Activated CD4-positive, alpha-beta T cell treated with anti-CD3 and anti-CD28 coated beads, Interleukin-2, amount 10 ng/mL, durations not matched to agents 24 days and 14 days (primary cell): ENCODE measurements at regions not wholly inside any gene's neighbourhood (a gene's known extent, or its start where the extent isn't known, plus 50 kb on each side); places are given as distances from the start of the nearest gene placed in this dataset.
"Not testable (repeated sequence)": the region's sequence is repeated elsewhere in the genome, so short reads cannot be mapped to it uniquely, and the experiment has no call there.

Source experiments
- DNase-seq: peaks from one replicate; pipeline ENCODE4 v3.0.0; 2022
- H3K27ac Mint-ChIP-seq: one replicate; pipeline ENCODE4 v1.8.0; 2022; ENCODE audit warnings: mild to moderate bottlenecking, mixed read lengths
- H3K27me3 Mint-ChIP-seq: one replicate; pipeline ENCODE4 v1.8.0; 2022; ENCODE audit warnings: mixed read lengths
- H3K36me3 Mint-ChIP-seq: one replicate; pipeline ENCODE4 v1.8.0; 2022; ENCODE audit warnings: low read depth, mild to moderate bottlenecking, mixed read lengths
- H3K4me1 Mint-ChIP-seq: one replicate; pipeline ENCODE4 v1.8.0; 2021; ENCODE audit warnings: mixed read lengths
- H3K4me3 Mint-ChIP-seq: one replicate; pipeline ENCODE4 v1.8.0; 2022; ENCODE audit warnings: mild to moderate bottlenecking, moderate library complexity, mixed read lengths
- H3K9me3 Mint-ChIP-seq: one replicate; pipeline ENCODE4 v1.8.0; 2021; ENCODE audit warnings: mixed read lengths
- intact Hi-C: fragments of 100-400 bp; cut with micrococcal nuclease; formaldehyde crosslinking; loops from one replicate; pipeline ENCODE4 v1.15.1; 2023

DNA sequence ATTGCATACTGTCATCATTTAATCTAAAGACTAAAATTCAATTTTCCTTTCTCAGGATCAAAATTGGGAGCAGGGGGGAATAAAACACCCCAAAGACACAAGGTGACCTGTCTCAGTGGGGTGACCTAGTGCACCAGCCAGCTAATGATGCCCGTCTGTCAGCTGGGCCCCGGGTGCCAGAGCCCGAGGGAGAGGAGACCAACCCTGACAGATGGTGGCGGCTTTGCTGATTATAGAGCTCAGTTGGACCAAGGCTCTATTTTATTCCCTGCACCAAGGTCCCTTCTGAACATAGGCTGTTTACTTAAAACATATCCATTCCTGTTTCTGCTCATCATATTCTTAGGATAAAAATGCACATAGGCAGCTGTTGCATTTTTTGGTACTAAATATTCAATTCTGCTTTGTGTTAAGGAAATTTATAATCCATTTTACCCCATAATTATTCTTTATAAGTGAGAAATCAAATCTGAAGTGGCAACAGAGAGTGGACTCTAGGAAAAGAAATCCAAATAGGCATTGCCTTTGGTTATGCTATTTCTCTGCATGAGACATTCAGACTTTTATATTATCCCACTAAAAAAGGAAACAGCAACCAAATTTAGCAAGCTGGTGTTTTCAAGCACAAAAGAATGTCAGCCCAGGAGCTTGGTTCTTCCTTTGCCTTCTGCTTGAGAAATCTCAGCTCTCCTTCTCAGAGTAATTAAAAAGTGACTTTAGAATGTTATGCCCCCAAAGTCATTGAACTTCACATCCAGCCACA, 96.8 kb upstream of the IFNG-AS1 start:
- Mint-ChIP-seq H3K9me3 (peaks cover 4% of the 10 kb centered on the region), H3K4me3 (no peak overlapping the region), H3K27ac (no peak overlapping the region), H3K27me3 (peaks cover 3% of the 10 kb centered on the region), H3K4me1 (peaks cover 2% of the 10 kb centered on the region), H3K36me3 (no peaks in the 10 kb centered on the region)
- DNase-seq = no peak
- intact Hi-C loops = no loop called here

DNA sequence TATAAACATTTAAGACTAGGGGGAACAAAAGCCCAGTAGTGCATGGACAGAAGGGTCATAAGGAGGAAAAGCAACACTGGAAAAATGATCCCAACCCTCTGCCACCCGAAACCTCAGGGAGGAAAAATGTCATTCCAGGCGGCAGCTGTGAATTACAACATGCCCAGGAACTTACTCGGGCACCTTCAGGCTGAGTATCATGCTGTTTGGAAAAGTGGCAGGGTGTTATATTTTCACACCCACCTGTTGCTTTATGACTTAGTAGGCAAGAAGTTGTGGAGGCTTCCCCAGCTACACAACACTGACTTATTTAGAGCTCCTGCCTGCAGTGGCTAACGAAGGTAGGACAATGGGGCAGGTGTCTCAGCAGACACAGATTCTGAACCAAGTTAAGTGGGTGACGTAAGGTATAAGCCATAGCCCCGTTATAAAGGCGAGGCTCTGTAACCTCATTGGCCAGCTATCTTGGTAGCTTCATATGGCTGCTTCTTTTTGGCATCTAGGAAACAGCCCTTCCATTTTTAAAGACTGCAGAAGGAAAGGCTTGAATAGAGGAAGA, 96.1 kb upstream of the IFNG-AS1 start:
- H3K36me3 Mint-ChIP-seq = no peaks in the 10 kb centered on the region
- H3K9me3 Mint-ChIP-seq = peaks cover 7% of the 10 kb centered on the region
- DNase-seq = no peak
- peaks cover 3% of the 10 kb centered on the region for H3K27me3 Mint-ChIP-seq
- no peak overlapping the region for H3K4me3 Mint-ChIP-seq
- H3K4me1 Mint-ChIP-seq = peaks cover 2% of the 10 kb centered on the region
- intact Hi-C loops = no loop called here
- H3K27ac Mint-ChIP-seq = no peak overlapping the region

DNA sequence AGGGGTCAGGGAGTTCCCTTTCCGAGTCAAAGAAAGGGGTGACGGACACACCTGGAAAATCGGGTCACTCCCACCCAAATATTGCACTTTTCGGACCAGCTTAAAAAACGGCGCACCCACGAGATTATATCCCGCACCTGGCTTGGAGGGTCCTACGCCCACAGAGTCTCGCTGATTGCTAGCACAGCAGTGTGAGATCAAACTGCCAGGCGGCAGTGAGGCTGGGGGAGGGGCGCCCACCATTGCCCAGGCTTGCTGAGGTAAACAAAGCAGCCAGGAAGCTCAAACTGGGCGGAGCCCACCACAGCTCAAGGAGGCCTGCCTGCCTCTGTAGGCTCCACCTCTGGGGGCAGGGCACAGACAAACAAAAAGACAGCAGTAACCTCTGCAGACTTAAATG, 88.8 kb upstream of the IFNG-AS1 start:
- H3K9me3 Mint-ChIP-seq, H3K27me3 Mint-ChIP-seq, intact Hi-C loops, H3K4me1 Mint-ChIP-seq, H3K36me3 Mint-ChIP-seq, H3K27ac Mint-ChIP-seq, H3K4me3 Mint-ChIP-seq: not testable (repeated sequence)
- peak; percentile 55 for DNase-seq

DNA sequence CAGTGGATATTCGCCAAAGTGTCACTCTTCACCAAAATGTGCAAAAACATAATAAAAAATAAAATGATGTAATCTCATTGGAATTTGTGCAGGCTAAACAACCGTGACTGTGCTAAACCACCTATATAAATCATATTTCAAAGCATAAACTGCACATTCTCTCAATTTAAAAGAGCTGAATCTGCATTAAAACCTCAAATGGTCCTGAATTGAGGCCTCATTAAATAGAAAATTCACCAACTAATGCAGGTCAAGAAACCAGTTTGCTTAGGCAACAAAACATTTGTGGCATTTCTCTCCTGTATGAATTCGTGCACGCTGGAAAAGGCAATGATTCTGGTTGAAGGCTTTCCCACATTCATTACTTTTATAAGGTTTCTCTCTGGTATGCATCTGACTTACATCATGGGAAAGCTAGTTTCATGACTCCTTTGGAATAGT, 80.1 kb upstream of the IFNG-AS1 start:
- H3K27me3 Mint-ChIP-seq = peaks cover 9% of the 10 kb centered on the region

DNA sequence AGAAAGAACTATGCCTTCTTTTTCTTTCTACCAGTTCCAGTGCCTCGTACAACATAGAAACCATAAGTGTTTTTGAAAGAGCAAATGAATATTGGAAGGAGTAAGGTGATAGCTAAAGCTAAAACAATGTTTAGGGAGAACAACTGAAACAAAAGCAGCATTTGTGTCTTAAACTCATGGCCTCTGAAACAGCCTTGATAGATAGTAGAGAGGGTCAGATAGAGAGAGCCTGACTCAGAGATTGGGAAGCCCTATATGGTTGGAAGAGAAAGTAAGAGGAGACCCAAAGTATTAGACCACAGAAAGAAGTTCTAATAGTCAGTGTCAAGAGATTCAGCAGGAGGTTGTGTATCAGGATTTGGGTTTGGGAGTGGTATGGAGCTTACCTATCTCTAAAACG, 79.6 kb upstream of the IFNG-AS1 start:
- no peaks in the 10 kb centered on the region for H3K4me1 Mint-ChIP-seq
- H3K27ac Mint-ChIP-seq = no peak overlapping the region
- no peaks in the 10 kb centered on the region for H3K36me3 Mint-ChIP-seq
- peaks cover 13% of the 10 kb centered on the region for H3K27me3 Mint-ChIP-seq
- DNase-seq = no peak
- H3K9me3 Mint-ChIP-seq = peaks cover 3% of the 10 kb centered on the region
- H3K4me3 Mint-ChIP-seq = no peak overlapping the region
- intact Hi-C loops = no loop called here

More for the DNA sequence above, 80.1 kb upstream of the IFNG-AS1 start:
- intact Hi-C loops = no loop called here
- H3K36me3 Mint-ChIP-seq = no peaks in the 10 kb centered on the region
- no peaks in the 10 kb centered on the region for H3K4me1 Mint-ChIP-seq
- H3K9me3 Mint-ChIP-seq = peaks cover 3% of the 10 kb centered on the region
- H3K27ac Mint-ChIP-seq = no peak overlapping the region
- no peak overlapping the region for H3K4me3 Mint-ChIP-seq
- no peak for DNase-seq

DNA sequence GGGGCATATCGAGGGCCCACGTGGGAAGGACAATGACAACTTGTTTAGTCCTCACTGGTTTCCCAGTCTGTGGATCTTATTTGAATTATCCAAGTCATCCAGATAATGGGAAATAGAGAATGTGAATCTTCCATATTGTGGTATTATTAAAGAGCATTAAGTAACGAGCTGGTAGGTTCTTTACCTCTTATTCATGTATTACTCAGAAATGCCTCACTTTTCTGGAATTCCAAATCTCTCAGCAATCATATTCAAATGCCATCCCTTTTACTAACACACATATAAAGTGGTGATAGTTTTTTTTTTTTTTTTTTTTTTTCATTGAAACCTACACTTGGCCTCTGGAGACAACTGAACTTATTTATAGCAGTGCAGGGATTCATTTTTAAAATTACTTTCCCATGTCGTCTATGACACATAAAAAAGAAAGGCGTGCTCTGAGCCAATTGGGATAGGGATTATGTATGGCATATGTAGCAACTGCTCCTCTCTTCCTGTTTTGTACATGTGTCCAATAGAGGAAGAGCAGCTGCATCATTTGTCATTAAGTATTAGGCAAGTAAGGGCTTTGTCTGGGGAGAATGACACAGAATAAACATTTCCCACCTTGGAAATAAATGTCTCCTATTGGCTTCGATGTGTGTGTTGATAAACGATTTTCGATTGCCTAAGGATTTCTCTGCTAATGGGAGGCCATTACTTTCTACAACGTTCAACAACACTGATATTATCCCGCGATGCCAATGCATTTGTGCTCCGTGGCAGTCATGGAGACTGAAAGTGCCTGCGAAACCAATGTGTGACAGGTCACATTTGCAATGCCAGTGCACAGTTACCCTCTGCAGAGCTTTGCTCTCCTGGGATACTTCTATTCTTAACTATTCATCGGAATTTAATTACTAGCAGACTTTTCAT, 78.6 kb upstream of the IFNG-AS1 start:
- Mint-ChIP-seq H3K4me3 (no peak overlapping the region), H3K36me3 (no peaks in the 10 kb centered on the region), H3K27me3 (peaks cover 13% of the 10 kb centered on the region), H3K27ac (no peak overlapping the region), H3K4me1 (no peaks in the 10 kb centered on the region), H3K9me3 (peaks cover 3% of the 10 kb centered on the region)
- peak; percentile 41 for DNase-seq
- intact Hi-C loops = no loop called here

DNA sequence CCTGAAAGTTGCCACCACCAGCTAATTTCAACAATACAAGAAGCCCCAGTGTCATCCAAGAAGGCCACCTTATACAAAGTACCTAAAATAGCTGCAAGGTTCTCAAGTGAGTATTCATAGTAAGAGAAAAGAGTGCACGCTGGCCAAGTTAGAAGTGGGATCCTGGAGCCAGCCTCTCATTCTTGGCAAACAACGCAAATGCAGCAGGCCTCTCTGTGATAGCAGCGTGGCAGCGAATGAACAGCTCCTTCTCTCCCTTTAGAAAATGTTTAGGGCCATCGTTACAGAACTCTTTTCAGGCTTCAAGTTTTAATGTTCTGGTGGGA, 78.0 kb upstream of the IFNG-AS1 start:
- Mint-ChIP-seq H3K27me3 (peaks cover 13% of the 10 kb centered on the region), H3K27ac (no peak overlapping the region), H3K9me3 (peaks cover 3% of the 10 kb centered on the region), H3K4me3 (no peak overlapping the region), H3K4me1 (no peaks in the 10 kb centered on the region), H3K36me3 (no peaks in the 10 kb centered on the region)
- intact Hi-C loops = no loop called here
- DNase-seq = peak; percentile 40

DNA sequence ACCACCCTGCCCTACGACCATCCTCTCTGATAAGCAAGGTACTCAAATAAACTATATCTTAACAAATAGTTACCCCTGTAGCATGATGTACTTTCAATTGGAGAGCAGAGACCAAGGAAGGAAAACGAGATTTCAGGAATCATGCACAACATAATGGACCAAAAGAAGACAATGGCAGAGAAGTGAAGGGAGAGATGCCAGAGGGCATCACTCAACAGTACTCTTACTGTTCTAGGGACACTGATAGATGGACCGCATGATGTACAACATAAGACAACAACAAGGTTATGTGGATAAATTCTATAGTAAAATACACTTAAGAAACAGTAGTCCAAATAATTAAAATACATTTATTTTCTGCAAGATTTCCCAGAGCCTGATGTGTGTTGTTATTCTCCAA, 77.5 kb upstream of the IFNG-AS1 start:
- intact Hi-C loops = no loop called here
- Mint-ChIP-seq H3K4me3 (no peak overlapping the region), H3K27me3 (peaks cover 15% of the 10 kb centered on the region), H3K27ac (no peak overlapping the region), H3K9me3 (peaks cover 3% of the 10 kb centered on the region), H3K4me1 (no peaks in the 10 kb centered on the region), H3K36me3 (no peaks in the 10 kb centered on the region)
- DNase-seq = peak; percentile 34

DNA sequence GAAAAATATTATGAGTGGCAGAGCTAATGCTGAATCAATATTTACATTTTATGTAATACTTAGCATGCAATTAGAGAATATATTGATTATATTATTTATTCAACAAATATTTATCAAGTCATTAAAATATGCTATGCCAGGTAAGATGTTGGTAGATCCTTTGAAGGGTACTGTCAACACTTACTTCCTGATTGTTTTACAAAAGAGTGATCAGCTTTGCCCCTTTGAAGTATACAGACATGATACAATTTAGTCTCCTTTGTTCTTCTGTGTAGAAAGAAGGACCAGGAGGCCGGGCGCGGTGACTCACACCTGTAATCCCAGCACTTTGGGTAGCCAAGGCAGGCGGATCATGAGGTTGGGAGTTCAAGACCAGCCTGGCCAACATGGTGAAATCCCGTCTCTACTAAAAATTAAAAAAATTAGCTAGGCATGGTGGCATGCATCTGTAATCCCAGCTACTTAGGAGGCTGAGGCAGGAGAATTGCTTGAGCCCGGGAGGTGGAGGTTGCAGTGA, 73.9 kb upstream of the IFNG-AS1 start:
- intact Hi-C loops = no loop called here
- Mint-ChIP-seq H3K36me3 (no peaks in the 10 kb centered on the region), H3K4me3 (no peak overlapping the region), H3K4me1 (no peaks in the 10 kb centered on the region), H3K27me3 (peaks cover 15% of the 10 kb centered on the region), H3K27ac (no peak overlapping the region), H3K9me3 (no peaks in the 10 kb centered on the region)
- no peak for DNase-seq

DNA sequence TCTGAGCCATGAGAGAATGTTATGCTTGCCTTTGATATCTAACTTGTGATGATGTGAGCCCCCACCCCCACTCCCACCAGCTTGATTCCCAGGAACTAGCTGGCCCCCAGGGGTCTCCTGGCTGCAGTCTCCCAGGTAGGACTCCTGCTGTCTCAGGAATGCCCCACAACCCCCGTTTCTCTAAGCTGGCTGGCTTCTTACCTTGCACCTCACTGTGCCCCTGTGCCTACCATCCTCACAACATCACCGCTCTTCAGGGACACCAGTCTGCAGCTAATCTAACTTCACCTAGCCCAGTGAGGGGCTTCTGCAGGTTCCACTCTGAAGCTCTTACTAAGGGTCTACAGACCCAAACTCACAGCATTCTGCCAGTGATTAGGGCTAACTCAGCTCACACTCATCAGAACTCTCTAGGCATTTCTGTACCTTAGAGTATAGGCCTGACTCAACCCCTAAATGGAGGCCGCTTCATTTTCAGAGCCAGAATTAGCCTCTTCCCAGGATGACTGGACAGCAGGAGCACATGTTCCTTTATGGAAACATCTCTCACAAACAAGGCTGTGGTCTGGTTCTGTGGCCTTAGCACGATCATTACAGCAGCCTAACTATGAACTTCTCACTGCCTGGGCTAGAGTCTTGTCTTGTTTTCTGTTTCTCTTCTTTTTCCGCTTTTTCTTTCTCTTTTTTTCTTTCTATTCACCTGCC, 72.8 kb upstream of the IFNG-AS1 start:
- intact Hi-C loops = no loop called here
- H3K27ac Mint-ChIP-seq = no peak overlapping the region
- no peak overlapping the region for H3K4me3 Mint-ChIP-seq
- DNase-seq = no peak
- no peaks in the 10 kb centered on the region for H3K36me3 Mint-ChIP-seq
- no peaks in the 10 kb centered on the region for H3K9me3 Mint-ChIP-seq
- H3K4me1 Mint-ChIP-seq = no peaks in the 10 kb centered on the region
- peaks cover 15% of the 10 kb centered on the region for H3K27me3 Mint-ChIP-seq

DNA sequence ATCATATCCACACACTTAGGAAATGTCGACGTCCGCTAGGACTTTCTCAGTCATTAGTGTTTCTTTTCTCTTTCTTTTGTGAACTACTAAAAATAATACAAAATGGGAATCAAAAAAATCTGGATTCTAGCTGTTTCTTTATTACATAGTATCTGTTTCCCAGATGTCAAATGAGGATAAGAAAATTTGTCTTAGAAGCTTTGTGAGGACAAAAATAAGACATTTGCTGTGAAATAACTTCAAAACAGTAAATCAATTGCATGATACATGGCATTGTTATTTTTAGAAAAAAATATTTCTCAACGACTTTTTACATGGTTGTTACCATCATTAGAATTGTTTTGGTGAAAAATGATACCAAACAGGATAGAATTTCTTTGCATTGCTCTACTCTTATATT, 71.4 kb upstream of the IFNG-AS1 start:
- Mint-ChIP-seq H3K36me3 (no peaks in the 10 kb centered on the region), H3K9me3 (no peaks in the 10 kb centered on the region), H3K4me3 (no peak overlapping the region), H3K27me3 (peaks cover 11% of the 10 kb centered on the region), H3K4me1 (no peaks in the 10 kb centered on the region), H3K27ac (no peak overlapping the region)
- intact Hi-C loops = no loop called here
- DNase-seq = no peak

DNA sequence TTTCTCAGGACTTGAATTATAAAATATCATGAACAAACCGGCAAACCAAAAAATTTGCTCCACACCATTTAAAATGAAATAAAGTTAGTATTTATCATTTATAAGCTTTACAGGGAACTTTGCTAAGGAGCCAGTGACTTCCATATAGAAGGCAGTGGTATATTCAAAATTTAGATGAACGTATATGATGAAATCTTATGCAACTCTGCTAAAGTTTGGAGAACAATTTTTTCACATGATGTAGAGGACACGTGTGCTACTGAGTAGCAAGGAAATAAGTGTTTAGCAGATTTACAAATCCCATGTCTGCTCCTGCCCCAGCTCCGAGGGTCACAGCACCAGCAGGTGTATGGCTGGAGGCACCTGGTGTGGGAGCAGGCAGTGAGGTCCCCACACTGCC, 70.8 kb upstream of the IFNG-AS1 start:
- intact Hi-C loops = no loop called here
- Mint-ChIP-seq H3K27ac (no peak overlapping the region), H3K4me1 (no peaks in the 10 kb centered on the region), H3K27me3 (peaks cover 7% of the 10 kb centered on the region), H3K9me3 (no peaks in the 10 kb centered on the region), H3K4me3 (no peak overlapping the region), H3K36me3 (no peaks in the 10 kb centered on the region)
- DNase-seq = no peak

DNA sequence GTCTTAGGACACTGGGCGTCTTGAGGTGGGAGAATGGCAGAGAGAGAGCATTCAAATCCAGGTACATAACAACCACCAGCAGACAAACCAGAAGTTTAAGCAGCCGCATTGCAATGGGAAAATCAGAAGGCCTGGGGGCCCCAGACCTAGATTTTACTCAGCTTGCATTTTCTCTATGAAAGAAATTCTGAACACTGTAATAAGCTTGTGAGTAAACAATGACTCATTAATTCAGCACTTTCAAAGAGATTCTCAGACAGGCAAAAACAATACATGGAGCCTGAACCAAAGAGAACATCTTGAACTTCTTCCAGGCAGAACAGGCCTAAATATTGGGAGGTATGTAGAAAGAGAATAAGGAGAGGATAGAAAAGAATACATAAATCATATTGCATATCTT, 69.8 kb upstream of the IFNG-AS1 start:
- intact Hi-C loops = no loop called here

More for the DNA sequence above, 69.8 kb upstream of the IFNG-AS1 start:
- H3K27ac Mint-ChIP-seq = no peak overlapping the region
- H3K36me3 Mint-ChIP-seq = no peaks in the 10 kb centered on the region
- no peaks in the 10 kb centered on the region for H3K9me3 Mint-ChIP-seq
- peaks cover 11% of the 10 kb centered on the region for H3K27me3 Mint-ChIP-seq
- no peak overlapping the region for H3K4me3 Mint-ChIP-seq
- H3K4me1 Mint-ChIP-seq = no peaks in the 10 kb centered on the region
- no peak for DNase-seq
